COLO668 (cell line): ENCODE measurements at regions not wholly inside any gene's neighbourhood (a gene's known extent, or its start where the extent isn't known, plus 50 kb on each side); places are given as distances from the start of the nearest gene placed in this dataset.
"Not testable (repeated sequence)": the region's sequence is repeated elsewhere in the genome, so short reads cannot be mapped to it uniquely, and the experiment has no call there.

Experiments used
- DNase-seq: peaks from one replicate; lab custom pipeline; 2025; ENCODE audit not compliant: unreplicated experiment; lab: John Stamatoyannopoulos, UW

- DNase-seq = no peak
Measured at GRCh38 chr3:150303768-150304167, 104.3 kb upstream of the TSC22D2 start.

GRCh38 chr3:150302246-150302645, 105.9 kb upstream of the TSC22D2 start:
- no peak for DNase-seq

- DNase-seq = no peak
Measured at GRCh38 chr3:150300852-150301517, 107.1 kb upstream of the TSC22D2 start.

GRCh38 chr3:150300388-150300787, 107.7 kb upstream of the TSC22D2 start:
- DNase-seq = no peak

- DNase-seq = no peak
Measured at GRCh38 chr3:150299201-150299600, 108.9 kb upstream of the TSC22D2 start.

GRCh38 chr3:150296966-150297365, 111.1 kb upstream of the TSC22D2 start:
- no peak for DNase-seq

GRCh38 chr3:150296123-150296735, 111.9 kb upstream of the TSC22D2 start:
- no peak for DNase-seq

GRCh38 chr3:150293401-150294001, 114.6 kb upstream of the TSC22D2 start:
- no peak for DNase-seq

- no peak for DNase-seq
Measured at GRCh38 chr3:150292891-150293290, 115.2 kb upstream of the TSC22D2 start.

- no peak for DNase-seq
Measured at GRCh38 chr3:150291515-150291914, 116.6 kb upstream of the TSC22D2 start.

GRCh38 chr3:150286390-150287147, 121.5 kb upstream of the TSC22D2 start:
- DNase-seq = no peak

- DNase-seq = no peak
Measured at GRCh38 chr3:150285601-150286000, 122.5 kb upstream of the TSC22D2 start.

- no peak for DNase-seq
Measured at GRCh38 chr3:150278843-150279381, 129.2 kb upstream of the TSC22D2 start.

- no peak for DNase-seq
Measured at GRCh38 chr3:150278195-150278594, 129.9 kb upstream of the TSC22D2 start.

- DNase-seq = no peak
Measured at GRCh38 chr3:150277444-150277843, 130.7 kb upstream of the TSC22D2 start.

GRCh38 chr3:150275941-150276340, 132.2 kb upstream of the TSC22D2 start:
- DNase-seq = no peak

GRCh38 chr3:150274372-150274771, 133.7 kb upstream of the TSC22D2 start:
- DNase-seq = no peak

- no peak for DNase-seq
Measured at GRCh38 chr3:150273396-150273795, 134.7 kb upstream of the TSC22D2 start.

GRCh38 chr3:150271591-150271960, 136.5 kb upstream of the TSC22D2 start:
- DNase-seq = no peak

GRCh38 chr3:150270883-150271590, 137.1 kb upstream of the TSC22D2 start:
- no peak for DNase-seq

GRCh38 chr3:150270444-150270843, 137.7 kb upstream of the TSC22D2 start:
- DNase-seq = not testable (repeated sequence)
